ENCODE measurements at regions not wholly inside any gene's neighbourhood (a gene's known extent, or its start where the extent isn't known, plus 50 kb on each side); places are given as distances from the start of the nearest gene placed in this dataset.

DNA sequence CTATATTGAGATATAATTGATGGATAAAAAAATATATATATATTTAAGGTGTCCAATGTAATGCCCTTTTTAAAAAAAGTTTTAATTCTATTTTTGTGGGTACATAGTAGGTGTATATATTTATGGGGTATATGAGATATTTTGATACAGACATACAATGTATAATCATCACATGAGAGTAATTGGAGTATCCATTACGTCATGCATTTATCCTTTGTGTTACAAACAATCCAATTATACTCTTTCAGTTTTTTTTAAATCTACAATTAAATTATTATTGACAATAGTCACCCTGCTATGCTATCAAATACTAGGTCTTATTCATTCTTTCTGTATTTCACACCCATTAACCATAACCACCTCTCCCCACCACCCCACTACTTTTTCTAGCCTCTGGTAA lies 66.3 kb upstream of the DIPK2B start:
- H3K9me3 ChIP-seq (ENCODE audit: control insufficient read depth, insufficient read depth, low read depth, low read length) = no peaks in the 10 kb centered on the region
- ChIA-PET CTCF (no interaction called here), POLR2A (no interaction called here)
- no peak overlapping the region for H3K4me3 ChIP-seq (ENCODE audit: low read depth in 2 of 2, low read length in 2 of 2)
- H3K4me1 ChIP-seq (ENCODE audit: control insufficient read depth, insufficient read depth, low read length) = no peaks in the 10 kb centered on the region
- no peaks in the 10 kb centered on the region for H3K36me3 ChIP-seq (ENCODE audit: control insufficient read depth, insufficient read depth, low read length)
- in situ Hi-C loops (cut with HindIII; ENCODE audit: low pct_unique_long_range_greater_than_20kb, low sequenced_read_pairs) = no loop called here
- no peak for ATAC-seq
- no peak for DNase-seq (ENCODE audit: low read depth, low spot score)
- intact Hi-C loops (cut with micrococcal nuclease; ENCODE audit: unreplicated experiment) = no loop called here
- TF ChIP-seq, protein P1, sequence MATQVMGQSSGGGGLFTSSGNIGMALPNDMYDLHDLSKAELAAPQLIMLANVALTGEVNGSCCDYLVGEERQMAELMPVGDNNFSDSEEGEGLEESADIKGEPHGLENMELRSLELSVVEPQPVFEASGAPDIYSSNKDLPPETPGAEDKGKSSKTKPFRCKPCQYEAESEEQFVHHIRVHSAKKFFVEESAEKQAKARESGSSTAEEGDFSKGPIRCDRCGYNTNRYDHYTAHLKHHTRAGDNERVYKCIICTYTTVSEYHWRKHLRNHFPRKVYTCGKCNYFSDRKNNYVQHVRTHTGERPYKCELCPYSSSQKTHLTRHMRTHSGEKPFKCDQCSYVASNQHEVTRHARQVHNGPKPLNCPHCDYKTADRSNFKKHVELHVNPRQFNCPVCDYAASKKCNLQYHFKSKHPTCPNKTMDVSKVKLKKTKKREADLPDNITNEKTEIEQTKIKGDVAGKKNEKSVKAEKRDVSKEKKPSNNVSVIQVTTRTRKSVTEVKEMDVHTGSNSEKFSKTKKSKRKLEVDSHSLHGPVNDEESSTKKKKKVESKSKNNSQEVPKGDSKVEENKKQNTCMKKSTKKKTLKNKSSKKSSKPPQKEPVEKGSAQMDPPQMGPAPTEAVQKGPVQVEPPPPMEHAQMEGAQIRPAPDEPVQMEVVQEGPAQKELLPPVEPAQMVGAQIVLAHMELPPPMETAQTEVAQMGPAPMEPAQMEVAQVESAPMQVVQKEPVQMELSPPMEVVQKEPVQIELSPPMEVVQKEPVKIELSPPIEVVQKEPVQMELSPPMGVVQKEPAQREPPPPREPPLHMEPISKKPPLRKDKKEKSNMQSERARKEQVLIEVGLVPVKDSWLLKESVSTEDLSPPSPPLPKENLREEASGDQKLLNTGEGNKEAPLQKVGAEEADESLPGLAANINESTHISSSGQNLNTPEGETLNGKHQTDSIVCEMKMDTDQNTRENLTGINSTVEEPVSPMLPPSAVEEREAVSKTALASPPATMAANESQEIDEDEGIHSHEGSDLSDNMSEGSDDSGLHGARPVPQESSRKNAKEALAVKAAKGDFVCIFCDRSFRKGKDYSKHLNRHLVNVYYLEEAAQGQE (IDR thresholded peaks at IDR 0.05; ENCODE audit: insufficient read depth in 1 of 2, low read depth in 2 of 2, low read length in 1 of 2) = no peak
- TF ChIP-seq, protein P2, sequence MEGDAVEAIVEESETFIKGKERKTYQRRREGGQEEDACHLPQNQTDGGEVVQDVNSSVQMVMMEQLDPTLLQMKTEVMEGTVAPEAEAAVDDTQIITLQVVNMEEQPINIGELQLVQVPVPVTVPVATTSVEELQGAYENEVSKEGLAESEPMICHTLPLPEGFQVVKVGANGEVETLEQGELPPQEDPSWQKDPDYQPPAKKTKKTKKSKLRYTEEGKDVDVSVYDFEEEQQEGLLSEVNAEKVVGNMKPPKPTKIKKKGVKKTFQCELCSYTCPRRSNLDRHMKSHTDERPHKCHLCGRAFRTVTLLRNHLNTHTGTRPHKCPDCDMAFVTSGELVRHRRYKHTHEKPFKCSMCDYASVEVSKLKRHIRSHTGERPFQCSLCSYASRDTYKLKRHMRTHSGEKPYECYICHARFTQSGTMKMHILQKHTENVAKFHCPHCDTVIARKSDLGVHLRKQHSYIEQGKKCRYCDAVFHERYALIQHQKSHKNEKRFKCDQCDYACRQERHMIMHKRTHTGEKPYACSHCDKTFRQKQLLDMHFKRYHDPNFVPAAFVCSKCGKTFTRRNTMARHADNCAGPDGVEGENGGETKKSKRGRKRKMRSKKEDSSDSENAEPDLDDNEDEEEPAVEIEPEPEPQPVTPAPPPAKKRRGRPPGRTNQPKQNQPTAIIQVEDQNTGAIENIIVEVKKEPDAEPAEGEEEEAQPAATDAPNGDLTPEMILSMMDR (IDR thresholded peaks at IDR 0.05) = no peak
- TF ChIP-seq SIN3A (IDR thresholded peaks at IDR 0.05; ENCODE audit: borderline replicate concordance, insufficient read depth, low read depth, low read length) = no peak
- no peak for TF ChIP-seq TCF7L2 (IDR thresholded peaks at IDR 0.05; ENCODE audit: low read depth, low read length)
- no peak for TF ChIP-seq POLR2AphosphoS5 (IDR thresholded peaks at IDR 0.05; ENCODE audit: low read depth, low read length)
- no TSS peak for BruUV-seq (replicated peaks)
- no peaks in the 10 kb centered on the region for H3K27me3 ChIP-seq (ENCODE audit: control insufficient read depth, insufficient read depth, low read length)
- no peak overlapping the region for H3K27ac ChIP-seq (ENCODE audit: low read length)

DNA sequence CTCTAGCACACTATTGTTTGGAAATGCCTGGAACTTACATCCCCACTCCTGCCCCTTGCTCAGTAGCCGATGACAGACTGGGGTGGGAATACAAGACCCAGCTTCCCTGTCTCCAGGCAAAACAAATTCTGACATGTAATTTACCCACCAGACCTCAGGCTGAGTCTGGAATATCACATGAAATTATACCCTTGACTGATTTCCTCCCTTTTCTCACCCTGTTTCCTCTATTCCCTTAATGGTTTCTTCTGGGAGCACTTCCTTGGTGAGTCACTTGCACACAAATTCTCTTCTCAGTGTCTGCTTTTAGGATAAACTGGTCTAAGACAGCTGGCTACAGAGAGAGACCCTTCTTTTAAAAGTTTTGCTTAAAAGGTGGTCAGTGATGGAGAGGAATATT lies 65.8 kb upstream of the DIPK2B start:
- Histone ChIP-seq H3K27me3 (ENCODE audit: control insufficient read depth, insufficient read depth, low read length) (no peaks in the 10 kb centered on the region), H3K4me3 (ENCODE audit: low read depth in 2 of 2, low read length in 2 of 2) (no peak overlapping the region), H3K27ac (ENCODE audit: low read length) (no peak overlapping the region), H3K9me3 (ENCODE audit: control insufficient read depth, insufficient read depth, low read depth, low read length) (no peaks in the 10 kb centered on the region), H3K4me1 (ENCODE audit: control insufficient read depth, insufficient read depth, low read length) (no peaks in the 10 kb centered on the region), H3K36me3 (ENCODE audit: control insufficient read depth, insufficient read depth, low read length) (no peaks in the 10 kb centered on the region)
- ChIA-PET POLR2A (no interaction called here), CTCF (no interaction called here)
- TF ChIP-seq, protein P1 (IDR thresholded peaks at IDR 0.05; ENCODE audit: insufficient read depth in 1 of 2, low read depth in 2 of 2, low read length in 1 of 2) = no peak
- TF ChIP-seq TCF7L2 (IDR thresholded peaks at IDR 0.05; ENCODE audit: low read depth, low read length) (no peak), SIN3A (IDR thresholded peaks at IDR 0.05; ENCODE audit: borderline replicate concordance, insufficient read depth, low read depth, low read length) (no peak)
- no peak for ATAC-seq
- in situ Hi-C loops (cut with HindIII; ENCODE audit: low pct_unique_long_range_greater_than_20kb, low sequenced_read_pairs) = no loop called here
- intact Hi-C loops (cut with micrococcal nuclease; ENCODE audit: unreplicated experiment) = no loop called here
- no TSS peak for BruUV-seq (replicated peaks)
- no peak for DNase-seq (ENCODE audit: low read depth, low spot score)

All from Panc1 (cell line).